ENCODE measurements at regions not wholly inside any gene's neighbourhood (a gene's known extent, or its start where the extent isn't known, plus 50 kb on each side); places are given as distances from the start of the nearest gene placed in this dataset.

DNA sequence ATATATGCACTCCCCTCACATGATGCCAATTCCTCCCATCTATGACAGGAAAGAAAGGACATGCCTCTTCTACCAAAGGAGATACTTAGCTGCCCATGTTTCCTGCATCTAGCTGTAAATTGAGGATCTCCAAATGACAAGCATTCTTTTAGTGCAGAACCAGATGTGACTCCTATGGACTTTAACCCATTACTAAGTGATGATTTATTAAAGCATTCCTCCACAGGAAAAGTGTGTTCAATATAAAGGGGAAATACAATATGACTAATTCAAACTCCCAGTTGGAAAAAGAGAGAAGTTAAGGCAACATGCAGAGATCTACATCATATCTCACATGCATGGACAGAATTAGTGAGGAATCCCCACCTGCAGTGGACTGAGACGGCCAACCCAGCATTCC, 221.3 kb downstream of the FAM76B start:
- TF ChIP-seq, protein P1, sequence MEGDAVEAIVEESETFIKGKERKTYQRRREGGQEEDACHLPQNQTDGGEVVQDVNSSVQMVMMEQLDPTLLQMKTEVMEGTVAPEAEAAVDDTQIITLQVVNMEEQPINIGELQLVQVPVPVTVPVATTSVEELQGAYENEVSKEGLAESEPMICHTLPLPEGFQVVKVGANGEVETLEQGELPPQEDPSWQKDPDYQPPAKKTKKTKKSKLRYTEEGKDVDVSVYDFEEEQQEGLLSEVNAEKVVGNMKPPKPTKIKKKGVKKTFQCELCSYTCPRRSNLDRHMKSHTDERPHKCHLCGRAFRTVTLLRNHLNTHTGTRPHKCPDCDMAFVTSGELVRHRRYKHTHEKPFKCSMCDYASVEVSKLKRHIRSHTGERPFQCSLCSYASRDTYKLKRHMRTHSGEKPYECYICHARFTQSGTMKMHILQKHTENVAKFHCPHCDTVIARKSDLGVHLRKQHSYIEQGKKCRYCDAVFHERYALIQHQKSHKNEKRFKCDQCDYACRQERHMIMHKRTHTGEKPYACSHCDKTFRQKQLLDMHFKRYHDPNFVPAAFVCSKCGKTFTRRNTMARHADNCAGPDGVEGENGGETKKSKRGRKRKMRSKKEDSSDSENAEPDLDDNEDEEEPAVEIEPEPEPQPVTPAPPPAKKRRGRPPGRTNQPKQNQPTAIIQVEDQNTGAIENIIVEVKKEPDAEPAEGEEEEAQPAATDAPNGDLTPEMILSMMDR (IDR thresholded peaks at IDR 0.05), result no peak
- TF ChIP-seq POLR2A (IDR thresholded peaks at IDR 0.05) (no peak), EP300 (IDR thresholded peaks at IDR 0.05; ENCODE audit: low read depth) (no peak)

Measured in transverse colon (tissue), 3 donors.